Activated effector memory CD4-positive, alpha-beta T cell treated with anti-CD3 and anti-CD28 coated beads, Interleukin-2, amount 50 U/mL, for 16 hours (primary cell): ENCODE measurements at regions not wholly inside any gene's neighbourhood (a gene's known extent, or its start where the extent isn't known, plus 50 kb on each side); places are given as distances from the start of the nearest gene placed in this dataset.

Experiments
- DNase-seq: peaks from one replicate; pipeline ENCODE4 v3.0.0-alpha.2; 2020

- DNase-seq: no peak
These were observed 605.2 kb upstream of the ID2 start for GRCh38 chr2:8076448-8077342.

- no peak for DNase-seq
These were observed 603.2 kb upstream of the ID2 start for GRCh38 chr2:8078705-8079104.

GRCh38 chr2:8080063-8080462 lies 601.8 kb upstream of the ID2 start:
- no peak for DNase-seq

DNA sequence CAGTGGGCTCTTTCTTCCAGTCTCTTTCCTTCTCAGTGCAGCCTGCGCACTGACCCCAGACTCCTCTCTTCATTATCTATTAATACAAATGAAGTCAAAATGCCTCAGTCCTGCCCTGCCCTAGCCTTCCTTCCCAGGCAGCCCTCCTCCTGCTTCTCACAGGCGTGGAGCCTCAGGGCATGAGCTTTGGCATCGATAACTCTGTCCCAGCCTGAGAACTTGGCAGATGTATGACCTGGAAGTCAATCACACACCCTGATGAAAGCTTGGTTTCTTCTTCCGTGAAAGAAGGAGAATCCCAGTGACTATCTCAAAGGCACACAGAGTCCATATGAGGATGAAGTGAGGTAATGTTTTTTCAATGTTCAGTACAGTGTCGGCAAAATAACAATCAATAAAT lies 600.7 kb upstream of the ID2 start:
- no peak for DNase-seq

DNA sequence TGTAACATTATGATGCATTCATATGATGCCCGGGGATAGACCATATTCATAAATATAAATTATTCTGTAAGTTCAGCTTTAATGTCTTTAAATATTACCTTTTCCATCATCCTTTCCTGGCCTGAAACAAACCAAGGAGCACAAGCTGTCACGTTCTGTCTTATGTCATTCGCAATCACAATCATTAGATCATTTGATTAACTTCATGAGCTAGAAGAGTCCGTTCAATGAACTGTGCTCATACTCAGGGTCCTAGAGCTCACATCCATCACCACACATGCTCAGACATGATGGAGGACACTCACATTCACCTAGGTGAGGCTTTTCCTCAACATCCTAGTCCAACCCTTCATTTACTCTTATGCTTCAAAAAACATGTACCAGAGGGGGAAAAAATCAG lies 599.0 kb upstream of the ID2 start:
- no peak for DNase-seq

DNA sequence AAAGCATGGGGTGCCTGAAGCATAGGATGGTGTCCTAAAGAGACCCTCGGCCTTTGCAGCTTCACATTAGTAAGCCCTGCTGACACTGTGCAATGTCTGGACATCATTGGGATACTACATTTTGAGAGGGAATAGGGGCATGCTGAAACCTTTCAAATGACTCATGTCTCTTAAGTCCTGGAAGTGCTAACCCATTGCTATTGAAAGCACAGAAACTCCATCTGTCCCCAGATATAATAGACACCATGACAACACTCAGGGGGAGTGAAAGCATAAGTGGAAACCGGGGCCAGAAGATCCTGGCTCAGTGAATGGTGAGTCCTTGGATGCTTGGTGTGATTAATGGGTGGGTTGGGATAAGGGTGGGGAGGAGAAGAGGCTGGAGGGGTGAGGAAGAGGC lies 595.5 kb upstream of the ID2 start:
- no peak for DNase-seq

DNA sequence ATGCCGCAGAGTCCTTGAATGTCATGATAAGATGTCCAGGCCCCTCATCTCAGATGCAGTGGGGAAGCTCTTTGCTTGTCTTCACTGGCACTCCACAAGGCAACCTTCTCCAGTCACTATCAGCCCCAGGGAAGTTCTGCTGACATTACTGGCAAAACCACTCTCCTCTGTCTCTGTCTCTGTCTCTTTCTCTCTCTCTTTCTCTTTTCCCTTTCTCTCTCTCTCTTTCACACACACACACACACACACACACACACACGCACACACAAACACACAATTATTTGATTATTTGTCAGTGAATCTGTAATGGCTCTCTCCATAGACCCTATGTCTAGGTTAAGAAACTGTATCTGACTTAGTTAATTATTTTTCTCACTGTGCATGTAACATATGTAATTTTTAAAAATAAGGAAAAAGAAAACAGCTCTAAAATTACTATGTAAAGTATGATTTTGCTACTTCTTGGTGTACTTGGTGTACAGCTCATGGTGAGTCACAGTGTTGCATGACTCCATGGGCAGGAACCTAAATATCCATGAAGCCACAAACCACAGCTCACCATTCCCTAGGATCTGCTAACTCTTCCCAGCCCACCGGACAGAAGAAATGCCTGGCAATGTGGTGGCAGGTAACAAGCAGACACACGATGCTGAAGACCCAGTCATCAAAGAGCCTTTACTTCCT lies 594.9 kb upstream of the ID2 start:
- DNase-seq: no peak

GRCh38 chr2:8087480-8087840 lies 594.4 kb upstream of the ID2 start:
- no peak for DNase-seq

GRCh38 chr2:8088810-8089209 lies 593.0 kb upstream of the ID2 start:
- no peak for DNase-seq

DNA sequence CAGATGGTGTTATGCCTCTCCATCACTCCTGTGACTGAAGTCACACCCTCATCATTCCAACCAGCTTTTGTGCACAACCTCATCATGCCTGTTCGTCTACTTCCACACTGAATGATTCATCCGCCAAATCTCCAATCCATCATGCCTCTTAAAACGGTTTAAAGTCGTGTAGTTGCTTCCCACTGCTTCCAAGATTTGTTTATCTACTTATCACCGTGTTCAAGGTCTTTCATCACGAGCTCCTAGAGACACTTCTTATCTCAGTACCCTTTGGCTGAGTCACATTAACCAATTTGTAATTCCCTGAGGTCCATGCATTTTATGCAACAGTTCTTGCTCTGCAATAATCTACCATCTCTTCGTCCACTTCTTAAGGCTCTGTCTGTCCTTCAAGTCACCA lies 592.3 kb upstream of the ID2 start:
- no peak for DNase-seq

GRCh38 chr2:8090748-8091700 lies 590.8 kb upstream of the ID2 start:
- DNase-seq: peak; percentile 74

DNA sequence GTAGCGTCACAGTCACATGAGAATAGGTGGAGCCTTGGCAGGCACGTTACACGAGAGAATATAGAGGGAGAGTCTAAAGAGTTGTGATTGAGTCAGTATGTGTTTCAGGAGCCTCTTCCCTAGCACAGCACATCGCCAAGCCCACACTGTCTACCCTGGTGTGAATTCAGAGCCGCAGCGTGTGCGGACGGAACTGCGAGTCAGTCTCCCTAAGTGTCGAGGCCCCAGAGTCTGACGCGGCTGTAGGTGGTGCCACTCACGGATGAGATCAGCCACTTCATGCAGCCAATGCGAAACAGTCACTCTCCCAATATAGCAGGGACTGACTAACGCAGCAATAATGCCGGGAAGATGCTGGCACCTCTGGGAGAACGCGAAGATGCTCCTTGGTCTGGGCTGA lies 587.3 kb upstream of the ID2 start:
- DNase-seq: no peak

DNA sequence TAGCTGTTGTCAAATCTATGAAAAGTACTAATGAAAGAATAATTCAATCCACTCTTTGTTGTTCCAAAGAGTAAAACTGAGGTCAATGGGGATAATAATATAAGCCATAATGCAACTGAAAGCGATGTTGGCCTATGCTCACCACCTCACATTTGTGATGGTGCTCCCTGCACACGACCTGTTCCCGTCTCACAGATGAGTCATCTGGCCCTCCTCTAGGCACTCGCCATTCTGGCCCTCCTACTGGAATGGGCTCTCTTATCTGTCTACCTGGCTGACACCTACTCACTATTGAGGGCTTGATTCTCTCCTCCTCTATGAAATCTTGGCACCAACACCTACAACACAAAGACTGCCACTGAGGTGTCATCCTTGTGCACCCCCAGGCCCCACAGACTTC lies 585.9 kb upstream of the ID2 start:
- no peak for DNase-seq

DNA sequence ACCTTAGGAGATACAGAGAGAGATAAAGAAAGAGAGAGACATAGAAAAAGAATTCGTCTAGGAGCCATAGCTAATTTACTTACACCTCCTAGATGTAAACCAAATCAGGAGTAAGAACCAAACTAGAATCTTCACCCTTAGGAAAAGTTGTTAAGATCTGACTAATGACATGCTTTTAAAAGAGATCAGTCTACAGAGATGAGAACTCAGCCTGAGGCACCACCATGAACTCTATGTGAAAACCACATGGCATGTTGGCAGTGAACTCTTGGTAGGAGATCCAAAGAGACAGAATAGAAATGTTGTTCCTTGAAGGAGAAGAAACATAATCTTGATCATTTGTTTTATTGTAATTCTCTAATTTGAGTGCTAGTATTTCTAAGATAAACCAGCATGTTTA lies 585.4 kb upstream of the ID2 start:
- DNase-seq: no peak

- no peak for DNase-seq
These were observed 583.2 kb upstream of the ID2 start for GRCh38 chr2:8098476-8099266.

- DNase-seq: no peak
These were observed 582.6 kb upstream of the ID2 start for GRCh38 chr2:8099267-8099582.

DNA sequence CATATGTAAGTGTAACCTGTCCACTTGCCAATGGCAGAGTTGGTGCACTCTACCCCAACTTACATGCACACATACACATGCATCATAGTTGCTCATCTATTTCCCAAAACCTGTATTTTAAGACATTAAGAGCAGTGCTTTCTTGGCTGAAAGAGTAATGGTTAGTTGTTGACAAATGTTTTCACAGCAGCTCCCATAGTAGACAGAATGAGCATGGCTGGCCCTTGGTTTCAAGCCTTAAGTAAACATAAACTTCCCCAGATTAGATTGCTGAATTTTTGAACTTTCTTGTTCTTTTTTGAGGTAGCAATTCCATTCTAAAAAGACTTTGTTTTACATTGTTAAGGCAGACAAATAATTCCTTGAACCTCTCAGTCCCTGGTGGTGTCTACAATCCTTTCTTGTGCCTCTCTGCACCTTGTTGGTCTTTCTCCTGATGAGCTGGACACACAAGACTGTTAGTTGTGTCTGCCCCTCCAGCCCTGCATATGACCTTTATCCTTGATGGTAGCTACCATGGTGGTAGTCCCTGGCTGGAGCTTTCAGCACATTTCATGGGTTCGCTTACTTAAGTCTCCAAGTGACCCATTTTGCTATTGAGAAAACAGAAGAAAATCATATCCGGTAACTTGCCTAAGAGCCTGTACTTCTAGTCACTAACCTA lies 580.1 kb upstream of the ID2 start:
- no peak for DNase-seq

DNA sequence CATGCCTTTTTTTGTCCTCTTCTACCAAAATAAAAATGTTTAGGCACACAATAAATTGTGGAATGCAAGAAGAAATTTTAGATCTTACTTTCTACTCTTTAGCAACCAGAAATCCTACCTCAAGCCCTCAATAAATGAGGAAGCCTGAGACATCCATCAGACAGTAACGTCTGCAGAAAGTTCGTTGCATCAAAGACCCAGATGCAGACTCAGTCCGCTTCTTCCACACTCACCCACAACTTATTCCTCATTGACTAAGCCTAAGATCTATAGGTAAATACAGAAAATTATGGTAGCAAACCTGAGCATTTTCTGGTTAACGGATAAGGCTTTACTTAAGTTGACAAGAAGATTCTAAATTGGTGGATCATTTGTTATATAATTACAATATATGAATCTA lies 579.4 kb upstream of the ID2 start:
- DNase-seq: no peak

DNA sequence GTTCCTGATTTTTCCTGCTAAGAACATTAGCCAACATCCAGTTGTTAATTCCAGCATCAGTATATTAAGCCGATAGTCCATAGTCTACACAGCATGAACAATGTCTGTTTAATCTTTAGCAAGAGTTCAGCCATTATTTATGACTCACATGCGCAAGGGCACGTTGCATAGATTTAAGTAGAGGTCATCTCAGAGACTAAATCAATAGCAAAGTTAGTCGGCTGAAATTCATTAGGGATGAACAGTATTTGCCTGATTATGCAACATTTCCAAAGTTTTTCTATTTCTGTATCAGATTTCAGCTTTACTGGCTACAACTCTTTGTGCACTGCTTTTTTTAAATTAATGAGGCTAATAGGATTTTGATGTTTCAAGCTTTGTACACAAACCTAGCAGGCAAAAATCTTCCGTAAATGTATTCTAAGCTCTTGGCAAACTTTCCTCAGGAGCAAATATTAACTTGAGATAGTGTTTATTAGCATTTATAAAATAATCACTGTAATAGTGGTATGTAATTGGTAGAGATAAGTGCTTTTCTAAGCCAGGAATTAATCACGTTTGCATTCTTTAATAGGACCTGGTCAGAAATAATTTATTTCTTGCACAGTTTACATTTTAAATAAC lies 578.7 kb upstream of the ID2 start:
- no peak for DNase-seq

DNA sequence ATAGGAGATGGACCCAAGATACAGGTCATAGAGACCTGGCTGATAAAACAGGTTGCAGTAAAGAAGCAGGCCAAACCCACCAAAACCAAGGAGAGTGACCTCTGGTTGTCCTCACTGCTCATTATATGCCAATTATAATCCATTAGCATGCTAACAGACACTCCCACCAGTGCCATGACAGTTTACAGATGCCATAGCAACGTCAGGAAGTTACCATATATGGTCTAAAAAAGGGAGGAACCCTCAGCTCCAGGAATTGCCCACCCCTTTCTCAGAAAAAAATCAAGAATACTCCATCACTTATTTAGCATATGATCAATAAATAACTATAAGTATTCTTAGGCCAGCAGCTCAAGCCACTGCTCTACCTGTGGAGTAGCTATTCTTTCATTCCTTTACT lies 574.7 kb upstream of the ID2 start:
- no peak for DNase-seq

DNA sequence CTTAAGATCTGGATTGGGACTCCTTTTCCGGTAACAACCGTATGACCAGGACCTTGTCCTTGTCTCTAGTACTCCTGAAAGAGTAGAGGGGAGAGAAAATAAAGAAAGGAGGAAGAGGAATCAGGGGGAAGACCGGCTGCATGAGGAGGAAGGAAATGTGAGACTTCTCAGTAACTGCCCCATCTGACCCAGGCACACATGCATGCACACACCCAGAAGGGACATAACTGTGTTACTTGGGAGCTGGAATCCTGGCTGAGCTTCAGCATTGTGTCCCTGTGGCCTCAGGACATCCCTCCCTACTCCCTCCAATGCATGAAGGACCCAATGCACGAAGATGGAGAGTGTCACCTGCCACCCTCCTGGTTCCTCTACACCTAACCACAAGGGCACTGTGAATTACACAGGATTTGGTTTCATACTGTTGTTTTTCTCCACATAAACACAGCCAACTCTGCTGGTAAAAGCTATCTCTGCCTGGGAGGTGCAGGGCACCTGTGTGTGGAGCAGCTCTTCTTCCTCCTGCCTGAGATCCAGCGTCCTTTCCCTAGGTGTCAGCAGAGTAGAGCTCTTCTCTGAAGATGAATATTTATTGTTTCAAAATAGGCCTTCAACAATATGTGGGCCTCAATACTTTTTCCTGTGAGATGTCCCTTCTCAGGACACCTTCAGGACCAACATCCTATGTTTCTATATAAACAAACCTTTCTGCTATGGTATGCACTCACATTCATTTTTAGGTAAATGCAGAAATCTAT lies 574.1 kb upstream of the ID2 start:
- no peak for DNase-seq
